ENCODE measurements at regions not wholly inside any gene's neighbourhood (a gene's known extent, or its start where the extent isn't known, plus 50 kb on each side); places are given as distances from the start of the nearest gene placed in this dataset.
A peak's percentile ranks its signal among the peaks of the same experiment; 100 is the strongest.

DNA sequence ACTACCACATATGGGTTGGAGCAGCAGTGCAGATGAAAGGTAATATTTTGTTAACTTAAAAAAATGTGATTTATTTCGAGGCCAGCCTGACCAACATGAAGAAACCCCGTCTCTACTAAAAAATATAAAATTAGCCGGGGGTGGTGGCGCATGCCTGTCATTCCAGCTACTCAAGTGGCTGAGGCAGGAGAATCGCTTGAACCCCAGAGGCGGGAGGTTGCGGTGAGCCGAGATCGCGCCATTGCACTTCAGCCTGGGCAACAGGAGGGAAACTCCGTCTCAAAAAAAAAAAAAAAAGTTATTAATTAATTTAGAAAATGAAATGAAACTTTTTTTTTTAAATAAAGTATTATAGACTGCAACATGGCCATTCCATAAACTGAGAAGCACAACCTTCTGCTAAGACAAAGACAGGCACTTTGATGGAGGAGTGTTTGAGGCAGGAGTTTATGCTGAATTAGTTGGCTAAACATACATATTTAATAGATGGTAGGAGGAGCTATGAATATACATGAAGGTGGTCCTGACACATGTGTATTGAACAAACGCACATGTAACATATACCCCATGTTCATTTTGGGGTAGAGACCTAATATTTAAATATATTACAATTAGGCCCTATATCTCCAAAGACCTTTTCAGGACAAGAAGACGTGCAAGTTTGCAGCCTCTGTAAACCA lies 1485.3 kb upstream of the MIR17HG start:
- no peak for DNase-seq

DNA sequence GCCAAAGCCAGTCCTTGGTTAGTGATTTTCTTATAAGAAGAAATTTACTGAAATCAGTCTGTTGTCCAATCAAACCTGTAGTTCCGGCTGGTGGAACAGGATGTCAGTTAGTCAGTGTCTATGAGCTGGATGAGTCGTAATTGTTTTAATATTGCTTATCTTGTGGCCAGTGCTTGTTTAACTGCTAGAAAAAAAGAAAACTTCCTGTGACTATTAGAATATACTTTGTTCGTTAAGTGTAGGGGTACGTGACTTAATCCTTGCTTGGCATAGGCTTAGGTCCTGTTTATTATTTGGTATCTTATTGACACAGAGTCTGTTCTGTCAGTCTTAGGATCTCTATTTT lies 1484.8 kb upstream of the MIR17HG start:
- no peak for DNase-seq

DNA sequence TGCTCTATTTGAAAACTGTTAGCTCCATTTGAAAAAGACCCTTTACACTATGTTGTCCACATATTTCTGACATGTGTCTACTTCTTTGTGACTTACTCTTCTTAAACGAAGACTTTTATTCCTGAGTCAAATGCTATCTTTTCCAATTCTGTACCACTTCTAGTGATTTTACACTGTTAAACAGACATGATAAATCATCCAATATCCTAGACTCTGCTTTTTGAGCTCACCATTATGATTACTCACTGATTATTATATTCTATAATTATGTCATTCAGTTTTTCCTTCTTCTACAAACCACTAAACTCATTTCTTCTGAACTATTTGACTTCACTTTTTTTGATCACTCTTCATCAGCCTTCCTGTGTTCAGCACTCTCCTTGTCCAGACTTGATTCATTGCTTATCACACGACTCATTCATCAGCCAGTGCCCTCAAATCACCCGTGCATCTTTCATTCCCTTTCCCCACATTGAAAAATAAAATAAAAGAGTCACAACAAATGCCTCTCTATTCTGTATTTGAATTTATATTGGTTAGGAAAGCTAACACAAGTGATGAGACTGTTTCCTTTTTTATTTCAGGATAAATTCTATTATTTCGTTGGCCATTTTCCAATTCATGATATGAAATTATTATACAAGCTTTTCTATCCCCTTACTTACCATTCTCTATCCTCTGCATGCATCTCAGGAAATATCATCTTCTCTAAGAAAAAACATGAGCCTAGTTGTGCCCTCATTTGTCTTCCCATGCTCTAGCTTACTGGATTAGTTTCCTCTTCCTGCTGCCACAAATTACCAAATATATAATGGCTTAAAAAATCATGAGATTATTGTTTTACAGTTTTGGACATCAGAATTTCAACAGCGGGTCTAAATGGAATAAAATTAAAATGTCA lies 1482.1 kb upstream of the MIR17HG start:
- no peak for DNase-seq

DNA sequence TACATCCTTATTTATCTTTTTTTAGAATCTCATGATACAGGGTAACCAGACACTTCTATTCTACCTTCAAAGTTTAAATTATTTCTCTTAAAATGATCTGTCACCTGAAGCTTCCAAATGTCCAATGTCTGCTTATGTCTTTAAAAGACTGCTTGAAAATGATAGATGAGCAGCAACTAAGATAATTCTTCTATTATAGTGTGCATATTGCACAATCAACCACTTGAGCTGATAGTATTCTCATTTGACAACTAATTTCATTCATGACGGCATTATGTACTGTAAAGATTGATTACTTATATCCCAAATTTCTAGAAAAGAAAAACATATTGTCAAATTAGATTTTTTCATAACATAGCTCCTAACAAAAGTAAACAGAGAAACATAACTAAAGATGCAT lies 1478.2 kb upstream of the MIR17HG start:
- DNase-seq, result no peak

DNA sequence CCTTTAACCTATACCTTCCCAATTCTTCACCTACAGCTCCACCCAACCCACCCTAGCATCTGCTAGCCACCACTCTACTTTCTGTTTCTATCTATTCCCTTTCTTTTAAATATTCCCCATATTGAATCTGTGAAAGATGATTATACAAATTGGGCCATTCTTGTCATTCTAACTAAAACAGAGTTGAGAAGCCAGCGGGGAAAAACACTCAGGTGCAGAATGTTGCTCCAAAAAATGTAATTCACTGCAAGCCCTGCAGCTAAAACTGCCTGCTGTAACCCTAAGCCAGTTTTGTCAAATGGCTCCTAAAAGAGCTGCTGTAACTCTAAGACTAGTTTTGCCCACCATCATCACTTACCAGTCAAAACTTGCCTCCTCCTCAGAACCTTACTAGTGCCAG lies 1468.6 kb upstream of the MIR17HG start:
- no peak for DNase-seq

DNA sequence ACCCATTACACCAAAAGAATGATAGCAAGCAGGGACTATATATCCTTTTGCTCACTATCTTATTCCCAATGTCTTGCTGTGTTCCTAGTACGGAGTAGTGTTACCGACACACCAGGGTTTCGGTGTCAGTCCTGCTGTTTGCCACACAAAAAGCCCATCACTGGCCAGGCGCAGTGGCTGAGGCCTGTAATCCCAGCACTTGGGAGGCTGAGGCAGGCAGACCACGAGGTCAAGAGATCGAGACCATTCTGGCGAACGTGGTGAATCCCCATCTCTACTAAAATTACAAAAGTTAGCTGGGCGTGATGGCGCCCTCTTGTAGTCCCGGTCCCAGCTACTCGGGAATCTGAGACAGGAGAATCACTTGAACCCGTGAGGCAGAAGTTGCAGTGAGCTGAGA lies 1467.3 kb upstream of the MIR17HG start:
- no peak for DNase-seq

DNA sequence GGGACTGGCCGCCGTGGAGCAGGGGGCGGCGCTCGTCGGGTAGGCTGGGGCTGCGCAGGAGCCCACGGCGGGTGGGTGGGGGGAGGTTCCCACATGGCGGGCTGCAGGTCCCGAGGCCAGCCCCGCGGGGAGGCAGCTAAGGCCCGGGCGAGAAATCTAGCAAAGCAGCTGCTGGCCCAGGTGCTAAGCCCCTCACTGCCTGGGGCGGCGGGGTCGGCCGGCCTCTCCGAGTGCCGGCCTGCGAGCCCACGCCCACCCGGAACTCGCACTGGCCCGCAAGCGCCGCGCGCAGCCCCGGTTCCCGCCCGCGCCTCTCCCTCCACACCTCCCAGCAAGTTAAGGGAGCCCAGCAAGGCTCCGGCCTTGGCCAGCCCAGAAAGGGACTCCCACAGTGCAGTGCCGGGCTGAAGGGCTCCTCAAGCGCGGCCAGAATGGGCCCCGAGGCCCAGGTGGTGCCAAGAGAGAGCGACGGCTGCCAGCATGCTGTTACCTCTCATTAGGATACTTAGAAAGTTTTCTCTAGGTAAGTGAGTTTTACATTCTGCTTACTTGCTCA lies 1463.5 kb upstream of the MIR17HG start:
- no peak for DNase-seq

DNA sequence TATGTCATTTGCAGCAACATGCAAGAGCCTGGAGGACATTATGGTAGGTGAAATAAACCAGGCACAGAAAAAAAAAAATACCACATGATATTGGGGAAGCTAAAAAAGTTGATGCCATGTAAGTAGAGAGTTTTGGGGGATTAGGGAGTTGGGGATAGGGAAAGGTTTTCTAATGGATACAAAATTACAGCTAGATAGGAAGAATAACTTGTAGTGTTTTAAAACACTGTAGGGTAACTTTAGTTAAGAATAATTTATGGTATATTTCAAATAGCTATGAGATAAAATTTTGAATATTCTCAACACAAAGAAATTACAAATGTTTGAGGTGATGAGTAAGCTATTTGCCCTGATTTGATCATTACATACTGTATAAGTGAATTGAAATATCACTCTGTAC lies 1456.7 kb upstream of the MIR17HG start:
- DNase-seq, result no peak

DNA sequence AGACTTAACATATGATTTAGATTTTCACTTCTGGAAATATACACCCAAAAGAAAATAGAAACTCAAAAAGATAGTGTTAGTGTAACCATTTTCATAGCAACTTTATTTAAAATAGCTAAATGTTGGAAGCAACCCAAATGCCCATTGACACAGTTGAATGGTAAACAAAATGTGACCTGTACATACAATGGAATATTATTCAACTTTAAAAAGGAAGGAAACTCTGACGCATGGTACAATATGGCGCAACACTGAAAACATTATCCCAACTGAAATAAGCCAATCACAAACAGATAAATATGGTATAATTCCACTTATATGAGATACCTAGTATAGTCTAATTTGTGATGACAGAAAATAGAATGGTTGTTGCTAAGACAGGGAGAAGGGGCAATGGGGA lies 1456.1 kb upstream of the MIR17HG start:
- no peak for DNase-seq

DNA sequence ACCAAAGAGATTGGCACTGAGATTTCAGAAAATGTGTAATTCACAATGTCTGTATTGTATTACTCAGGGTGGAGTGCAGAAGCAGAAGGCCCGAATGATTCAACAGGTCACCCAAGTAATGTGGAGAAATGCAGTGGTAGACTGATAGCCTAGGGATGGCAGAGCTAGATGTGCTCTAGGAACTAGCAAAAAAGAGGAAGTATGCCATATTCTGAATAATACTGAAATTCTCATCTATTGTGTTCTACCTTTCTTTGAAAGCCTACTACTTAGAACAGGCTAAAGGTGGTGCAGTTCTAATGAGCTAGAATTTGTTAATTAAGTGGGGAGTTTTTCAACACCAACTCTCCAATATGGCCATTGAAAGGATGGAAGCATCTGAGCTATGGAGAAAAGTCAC lies 1449.8 kb upstream of the MIR17HG start:
- no peak for DNase-seq

DNA sequence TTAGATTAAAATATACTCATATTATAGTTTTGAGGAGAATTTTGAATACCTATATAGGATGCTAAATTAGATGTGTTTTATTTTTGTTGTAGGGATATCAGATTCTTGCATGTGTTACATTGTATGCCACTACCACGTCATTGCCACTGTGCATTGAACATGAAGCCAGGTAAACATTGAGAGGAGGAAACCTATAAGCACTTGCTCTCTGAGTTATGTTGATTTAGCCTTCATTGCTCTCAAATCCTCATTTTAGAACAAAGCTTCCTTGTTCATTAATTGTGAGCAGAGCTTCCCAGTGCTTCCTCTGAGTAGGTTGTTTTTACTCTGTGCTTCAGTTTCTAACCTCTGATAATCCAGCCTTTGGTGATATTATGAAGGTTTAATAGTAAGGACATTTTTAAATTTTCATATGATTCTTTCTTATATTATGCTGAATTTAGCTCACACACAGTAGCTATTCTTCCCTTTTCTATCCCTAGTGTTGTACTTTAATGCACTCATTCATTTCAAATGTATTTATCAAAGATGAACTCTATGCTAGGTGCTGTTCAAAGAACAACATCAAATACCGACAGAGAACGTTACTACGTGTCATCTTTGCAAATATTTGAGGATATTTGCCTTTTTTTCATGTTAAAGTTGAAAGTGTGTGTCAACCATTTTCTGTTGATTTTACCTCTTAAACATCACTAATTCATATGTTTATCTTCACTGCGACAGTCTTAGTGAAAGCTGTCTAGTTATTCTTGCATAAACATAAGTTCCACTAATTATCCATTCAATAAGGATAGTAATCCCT lies 1448.0 kb upstream of the MIR17HG start:
- DNase-seq, result no peak

DNA sequence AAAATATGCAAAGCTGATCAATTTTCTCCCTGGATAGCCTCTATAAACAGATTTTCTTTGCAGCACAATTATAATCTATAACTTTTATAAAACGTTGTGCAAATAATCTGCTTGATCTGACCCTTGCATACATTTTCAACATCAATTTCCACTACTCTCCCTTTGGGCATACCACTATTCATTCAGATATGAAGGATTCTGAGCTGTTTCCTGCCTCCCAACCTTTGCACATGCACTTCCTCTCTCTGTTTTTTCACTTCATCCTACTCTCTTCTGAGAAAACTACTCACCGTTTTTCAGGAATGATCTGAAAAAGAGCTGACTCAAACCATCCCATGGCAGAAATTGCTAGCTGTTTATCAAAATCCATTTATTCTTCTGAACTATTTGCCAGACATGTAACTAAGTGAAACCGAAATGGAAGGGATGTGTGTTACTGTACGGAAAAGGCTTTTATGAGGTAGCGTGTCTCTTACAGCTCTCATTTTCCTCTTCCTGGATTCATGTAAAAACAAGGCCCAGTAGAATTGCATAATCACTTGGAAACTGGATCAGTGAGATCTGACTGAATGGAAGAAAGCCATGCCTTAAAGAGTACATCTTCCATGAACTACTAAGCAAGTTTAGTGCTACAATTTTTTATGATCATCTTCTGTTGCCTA lies 1447.3 kb upstream of the MIR17HG start:
- no peak for DNase-seq

DNA sequence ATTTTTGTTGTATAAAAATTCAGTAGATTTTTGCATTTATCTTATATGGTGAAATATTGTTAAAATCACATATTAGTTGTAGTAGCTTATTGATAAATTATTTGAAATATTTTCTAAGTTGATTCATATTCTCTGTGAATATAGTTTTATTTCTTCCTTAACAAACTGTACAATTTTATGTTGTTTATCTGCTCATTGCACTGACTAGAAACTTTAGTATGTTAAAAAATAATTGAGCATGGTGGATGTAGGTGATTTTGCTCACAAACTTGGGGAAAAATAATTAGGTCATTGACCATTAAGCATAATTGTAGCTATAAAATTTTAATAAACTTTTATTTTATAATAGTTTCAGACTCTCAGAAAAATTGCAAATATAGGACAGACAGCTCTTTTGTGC lies 1445.3 kb upstream of the MIR17HG start:
- DNase-seq, result no peak

DNA sequence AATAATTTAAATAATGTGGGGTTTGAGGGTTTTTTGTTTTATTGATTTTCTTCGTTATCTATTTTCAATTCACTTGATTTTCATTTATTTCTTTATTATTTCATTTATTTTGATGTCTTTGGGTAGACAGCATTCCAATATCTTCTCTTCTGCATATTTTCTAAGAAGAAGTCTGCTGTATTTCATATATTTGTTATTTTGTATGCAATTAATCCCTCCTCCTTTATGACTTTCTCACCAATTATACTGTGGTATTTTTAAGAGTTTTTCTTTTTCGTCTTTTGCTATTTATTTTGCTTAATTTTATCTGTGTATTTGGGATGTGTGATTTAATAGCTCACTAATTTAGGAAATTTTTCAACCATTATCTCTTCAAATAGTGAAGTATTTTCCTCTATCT lies 1444.4 kb upstream of the MIR17HG start:
- no peak for DNase-seq

DNA sequence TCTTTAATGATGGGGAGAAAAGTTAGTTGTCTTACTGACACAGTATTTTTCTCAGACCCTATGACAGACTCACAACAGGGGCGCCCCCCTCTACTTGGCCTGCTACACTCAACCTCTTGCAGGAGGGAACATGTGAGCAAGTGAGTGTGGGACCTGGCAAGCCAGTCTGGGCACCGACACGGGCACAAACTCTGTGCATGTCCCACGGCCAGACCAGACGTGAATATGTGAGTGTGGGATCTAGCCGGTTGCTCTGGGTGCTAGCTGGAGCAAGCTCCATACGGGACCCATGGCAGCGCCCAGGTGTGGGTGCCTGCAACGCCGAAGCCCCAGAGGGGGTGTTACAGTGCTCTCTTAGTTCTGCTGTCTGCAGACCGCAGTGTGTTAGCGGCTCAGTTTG lies 1437.3 kb upstream of the MIR17HG start:
- no peak for DNase-seq

DNA sequence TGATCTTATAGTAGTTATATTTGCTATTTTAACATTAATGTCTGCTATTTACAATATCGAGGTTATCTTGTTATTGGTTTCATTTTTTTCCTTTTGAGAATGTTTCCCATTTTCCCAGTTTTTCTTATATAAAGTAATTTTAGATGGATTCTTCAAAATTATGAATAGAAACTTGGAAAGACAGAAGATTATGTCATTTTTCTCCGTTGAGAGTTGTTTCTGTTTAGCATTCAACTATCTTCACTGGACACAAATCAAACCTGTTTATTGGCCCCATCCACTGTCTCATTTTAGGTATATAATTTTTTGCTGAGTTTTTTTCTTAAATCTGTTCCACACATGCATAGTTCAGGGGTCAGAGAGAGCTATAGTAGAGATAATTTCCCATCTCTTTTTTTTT lies 1430.9 kb upstream of the MIR17HG start:
- no peak for DNase-seq

DNA sequence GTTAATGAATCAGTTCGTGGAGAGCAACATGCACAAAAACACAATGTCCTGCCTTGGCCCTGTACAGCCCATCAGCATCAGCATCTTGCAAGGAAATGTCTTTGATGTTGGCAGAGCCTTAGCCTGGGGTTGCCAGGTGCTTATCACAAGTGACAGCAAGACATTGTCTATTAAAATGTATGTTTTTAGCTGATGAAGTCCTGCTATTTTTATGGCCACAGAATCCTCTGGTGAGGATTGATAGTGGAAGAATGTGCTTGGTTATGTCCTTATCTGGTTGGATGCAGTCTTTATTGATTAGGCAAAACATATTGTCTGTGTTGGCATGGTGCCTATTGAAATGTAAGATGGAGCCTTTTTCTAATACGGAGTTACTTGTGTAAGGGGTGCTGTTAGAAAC lies 1427.0 kb upstream of the MIR17HG start:
- no peak for DNase-seq

DNA sequence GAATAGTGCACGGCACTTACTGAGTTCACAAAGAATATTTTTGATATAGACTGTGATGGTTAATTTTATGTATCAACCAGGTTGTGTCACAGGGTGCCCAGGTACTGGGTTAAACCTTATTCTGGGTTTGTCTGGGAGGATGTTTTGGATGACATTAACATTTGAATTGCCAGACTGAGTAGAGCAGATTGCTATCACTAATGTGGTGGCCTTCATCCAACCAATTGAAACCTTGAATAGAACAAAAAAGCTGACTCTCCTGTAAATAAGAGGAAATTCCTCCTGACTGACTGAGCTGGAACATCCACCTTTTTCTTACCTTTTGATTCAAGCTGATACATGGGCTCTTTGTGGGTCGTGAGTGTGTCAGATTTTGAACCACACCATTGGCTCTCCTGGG lies 1424.4 kb upstream of the MIR17HG start:
- DNase-seq, result no peak

DNA sequence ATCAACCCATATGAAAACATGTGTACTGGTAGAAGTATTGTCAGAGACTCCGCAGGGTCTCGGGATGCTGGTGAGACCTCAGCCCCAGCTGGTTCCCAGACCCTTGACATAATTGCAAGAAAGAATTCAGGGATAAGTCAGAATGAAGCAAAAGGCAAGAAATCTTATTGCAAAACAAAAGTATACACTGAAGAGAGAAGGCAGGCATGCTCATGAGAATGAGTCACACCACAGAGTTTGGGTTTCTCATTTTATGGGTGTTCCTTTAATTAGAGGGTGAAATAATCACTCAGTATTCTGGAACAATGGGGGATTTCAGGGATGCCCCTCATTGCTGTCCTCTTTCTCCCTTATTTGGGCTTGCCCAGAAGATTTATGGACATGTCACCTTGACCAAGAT lies 1423.8 kb upstream of the MIR17HG start:
- DNase-seq, result no peak

DNA sequence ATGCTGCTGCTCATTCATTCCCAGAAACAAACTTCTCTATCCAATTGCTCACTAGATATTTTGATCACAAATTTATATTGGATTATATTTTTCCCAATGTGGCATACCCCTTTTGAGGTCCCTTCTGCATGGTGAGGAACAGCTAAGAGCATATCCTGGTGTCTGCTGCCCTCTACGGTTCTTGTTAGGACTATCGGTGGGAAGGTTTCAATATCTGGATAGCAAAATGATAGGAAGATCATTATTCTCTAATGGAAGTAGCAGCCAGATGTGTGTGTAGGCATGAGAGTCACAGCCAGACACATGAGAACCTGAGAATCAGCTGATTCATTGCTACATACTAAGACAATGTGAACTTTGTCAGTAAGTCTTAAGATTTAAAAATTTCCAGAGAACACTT lies 1422.4 kb upstream of the MIR17HG start:
- DNase-seq, result peak in 1 of 2 donors; percentile 1

DNA sequence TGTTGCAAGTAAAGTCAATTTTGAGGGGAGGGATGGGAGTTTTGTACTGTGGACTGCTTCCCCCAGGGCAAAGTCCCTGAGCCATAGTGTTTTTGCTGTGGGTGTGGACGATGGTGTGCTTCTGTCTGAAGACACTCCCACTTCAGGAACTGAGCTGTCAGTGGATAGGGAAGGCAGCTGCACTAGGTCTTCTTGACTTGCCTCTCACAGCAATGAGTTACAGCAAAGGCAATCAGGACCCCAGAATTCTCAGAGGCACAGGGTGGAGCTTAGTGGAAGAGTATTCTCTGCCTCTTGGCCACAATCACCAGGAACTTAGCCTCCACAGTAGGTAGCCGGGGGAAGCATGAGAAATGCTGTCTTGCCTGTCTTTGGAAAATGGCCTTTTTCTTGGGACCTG lies 1416.6 kb upstream of the MIR17HG start:
- no peak for DNase-seq

DNA sequence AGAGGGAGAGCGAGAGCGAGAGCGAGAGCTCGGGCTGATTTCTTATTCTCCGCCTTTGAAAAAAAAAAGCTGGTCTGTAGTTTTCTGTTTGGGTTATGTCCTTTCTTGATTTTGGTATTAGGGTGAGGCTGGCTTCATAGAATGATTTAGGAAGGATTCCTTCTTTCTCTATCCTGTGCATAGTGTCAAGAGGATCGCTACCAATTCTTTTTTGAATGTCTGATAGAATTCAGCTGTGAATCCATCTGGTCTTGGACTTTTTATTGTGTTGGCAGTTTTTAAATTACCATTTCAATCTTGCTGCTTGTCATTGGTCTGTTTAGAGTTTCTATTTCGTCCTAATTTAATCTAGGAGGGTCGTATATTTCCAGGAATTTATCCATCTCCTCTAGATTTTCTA lies 1414.6 kb upstream of the MIR17HG start:
- no peak for DNase-seq

DNA sequence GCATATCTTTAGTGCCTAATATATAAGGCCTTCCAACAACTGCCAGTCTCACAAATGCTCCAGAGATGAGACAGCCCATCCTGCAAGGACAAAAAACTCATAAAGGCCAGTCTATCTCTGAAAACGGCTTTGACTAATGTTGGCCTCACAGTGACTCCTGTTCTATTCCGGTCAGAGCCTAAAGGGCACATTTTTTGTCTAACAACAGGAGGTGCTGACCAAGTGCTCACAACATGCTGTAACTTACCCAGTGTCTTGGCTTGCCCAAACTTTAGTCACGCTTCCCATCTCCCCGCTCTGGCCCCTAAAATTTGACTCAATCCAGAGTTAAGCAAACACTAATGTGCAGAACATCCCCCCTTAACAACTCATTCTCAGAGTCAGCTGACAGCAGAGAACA lies 1411.2 kb upstream of the MIR17HG start:
- DNase-seq, result no peak

All from hippocampal formation (tissue), 2 donors.